ENCODE measurements at regions not wholly inside any gene's neighbourhood (a gene's known extent, or its start where the extent isn't known, plus 50 kb on each side); places are given as distances from the start of the nearest gene placed in this dataset.

DNA sequence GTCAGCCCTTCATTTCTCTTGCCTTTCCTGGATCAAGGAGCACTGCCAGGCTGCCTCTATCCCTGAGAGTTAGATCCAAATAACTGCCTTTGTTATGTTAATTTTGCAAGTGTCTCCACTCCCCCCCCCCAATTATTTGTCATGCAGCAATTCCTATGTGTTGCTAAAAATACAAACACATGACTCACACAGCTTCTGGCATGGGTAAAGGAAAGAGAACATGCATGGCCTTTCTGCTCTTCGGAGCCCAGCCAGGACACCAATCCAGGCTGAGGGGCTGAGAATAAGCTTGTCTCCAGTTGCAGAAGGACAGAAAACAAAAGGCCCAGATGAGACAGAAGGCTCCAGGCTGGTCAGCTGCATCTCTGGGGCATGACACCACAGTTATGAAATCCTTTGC lies 148.0 kb upstream of the TNRC6C start:
- peak; percentile 81 for DNase-seq (ENCODE audit: low read depth)
- Histone ChIP-seq H3K36me3 (ENCODE audit: control insufficient read depth, insufficient read depth, low read length, severe bottlenecking) (no peaks in the 10 kb centered on the region), H3K9ac (ENCODE audit: low read length) (peak overlapping the region; percentile 39), H3K4me3 (ENCODE audit: low read length) (no peak overlapping the region), H3K4me1 (ENCODE audit: control insufficient read depth, insufficient read depth, low read length) (peaks cover 21% of the 10 kb centered on the region), H3K9me3 (ENCODE audit: control insufficient read depth, low read length) (no peaks in the 10 kb centered on the region), H3K27me3 (replicated peaks; ENCODE audit: control insufficient read depth, insufficient read depth, low read length) (no peaks in the 10 kb centered on the region)

DNA sequence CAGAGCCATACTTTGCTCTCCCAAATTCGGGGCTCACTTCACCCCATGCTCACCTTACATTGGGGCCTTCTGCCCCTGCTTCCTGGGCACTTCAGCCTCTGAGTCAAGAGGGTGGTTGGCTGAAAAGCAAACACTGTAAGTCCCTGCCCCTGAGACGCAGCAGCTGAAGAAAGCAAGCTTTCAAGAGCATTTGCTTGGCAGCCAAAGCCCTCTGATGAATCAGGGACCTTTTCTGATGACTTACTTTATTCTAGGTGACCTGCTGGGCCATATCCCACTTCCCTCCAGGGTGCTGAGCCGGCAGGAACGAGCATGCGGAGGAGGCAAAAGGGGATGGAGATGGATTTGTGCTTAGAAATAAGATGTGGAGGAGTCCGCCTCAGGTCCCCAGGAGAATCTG lies 147.0 kb upstream of the TNRC6C start:
- H3K36me3 ChIP-seq (ENCODE audit: control insufficient read depth, insufficient read depth, low read length, severe bottlenecking): no peaks in the 10 kb centered on the region
- no peak for DNase-seq (ENCODE audit: low read depth)
- no peak overlapping the region for H3K4me3 ChIP-seq (ENCODE audit: low read length)
- peak overlapping the region; percentile 18 for H3K9ac ChIP-seq (ENCODE audit: low read length)
- peaks cover 21% of the 10 kb centered on the region for H3K4me1 ChIP-seq (ENCODE audit: control insufficient read depth, insufficient read depth, low read length)
- H3K9me3 ChIP-seq (ENCODE audit: control insufficient read depth, low read length): no peaks in the 10 kb centered on the region
- H3K27me3 ChIP-seq (replicated peaks; ENCODE audit: control insufficient read depth, insufficient read depth, low read length): no peaks in the 10 kb centered on the region

DNA sequence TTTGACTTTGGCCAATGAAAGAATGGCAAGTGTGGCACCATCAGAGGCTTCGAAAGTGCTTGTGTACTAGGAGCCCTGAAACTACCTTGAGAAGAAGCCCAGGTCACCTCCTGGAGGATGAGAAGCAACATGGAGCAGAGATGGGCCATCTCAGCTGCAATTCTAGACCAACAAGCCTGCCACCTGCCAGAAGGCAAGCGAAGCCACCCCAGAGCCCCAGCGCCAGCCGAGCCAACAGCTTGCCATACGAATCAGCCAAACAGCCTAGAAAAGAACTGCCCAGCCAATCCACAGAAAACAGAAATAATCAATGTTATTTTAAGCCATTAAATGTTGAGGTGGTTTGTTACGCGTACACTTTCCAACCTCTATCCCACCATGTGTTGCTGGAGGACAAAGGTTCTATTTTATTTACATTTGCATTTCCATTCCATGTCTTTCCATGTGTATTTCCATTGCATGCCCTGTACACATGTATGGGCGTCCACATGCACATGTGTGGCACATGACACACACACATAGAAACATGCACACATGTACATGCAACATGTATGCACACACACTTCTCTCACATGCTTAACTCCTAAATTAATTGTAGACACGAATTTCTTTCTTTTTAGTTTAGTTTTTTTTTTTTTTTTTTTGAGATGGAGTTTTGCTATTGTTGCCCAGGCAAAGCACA lies 144.3 kb upstream of the TNRC6C start:
- Histone ChIP-seq H3K9ac (ENCODE audit: low read length) (no peak overlapping the region), H3K36me3 (ENCODE audit: control insufficient read depth, insufficient read depth, low read length, severe bottlenecking) (no peaks in the 10 kb centered on the region)
- no peak for DNase-seq (ENCODE audit: low read depth)

DNA sequence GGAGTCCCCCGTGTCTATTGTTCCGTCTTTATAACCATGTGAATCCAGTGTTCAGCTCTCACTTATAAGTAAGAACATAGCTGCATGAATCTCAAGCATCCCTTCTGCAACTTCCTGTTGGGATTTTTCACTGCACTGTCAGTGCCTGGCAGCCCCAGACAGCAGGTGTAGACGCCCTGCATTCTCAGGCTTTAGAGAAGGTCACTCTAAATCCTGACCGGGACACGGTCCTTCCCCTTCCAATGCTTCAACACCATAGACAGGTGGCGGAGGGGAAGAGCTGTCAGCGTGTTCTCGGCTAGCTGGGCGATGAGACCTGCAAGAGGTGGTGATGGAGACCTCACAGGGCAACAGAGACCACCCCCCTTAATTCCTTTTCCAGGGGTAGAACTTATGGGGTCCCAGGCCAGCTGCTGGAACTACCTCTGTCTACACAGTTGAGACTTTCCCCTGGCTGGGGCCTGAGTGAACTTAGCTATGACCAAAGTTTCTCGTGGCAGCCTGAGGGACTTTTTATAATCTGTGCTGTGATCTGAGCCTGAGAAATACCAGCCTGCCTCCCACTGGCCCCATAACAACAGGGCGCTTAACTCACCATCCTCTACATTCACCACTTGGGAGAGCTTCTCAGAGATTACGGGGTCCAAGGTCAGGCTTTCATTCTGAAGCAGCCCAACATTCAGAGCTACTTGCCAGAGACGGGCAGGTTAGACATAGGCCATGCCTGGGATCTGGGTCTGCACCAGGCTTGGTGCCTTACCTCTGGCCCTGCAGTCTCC lies 143.2 kb upstream of the TNRC6C start:
- Histone ChIP-seq H3K9ac (ENCODE audit: low read length) (no peak overlapping the region), H3K36me3 (ENCODE audit: control insufficient read depth, insufficient read depth, low read length, severe bottlenecking) (no peaks in the 10 kb centered on the region), H3K27me3 (replicated peaks; ENCODE audit: control insufficient read depth, insufficient read depth, low read length) (no peaks in the 10 kb centered on the region), H3K4me1 (ENCODE audit: control insufficient read depth, insufficient read depth, low read length) (peaks cover 17% of the 10 kb centered on the region), H3K4me3 (ENCODE audit: low read length) (no peak overlapping the region), H3K9me3 (ENCODE audit: control insufficient read depth, low read length) (no peaks in the 10 kb centered on the region)
- no peak for DNase-seq (ENCODE audit: low read depth)

More for the DNA sequence above, 144.3 kb upstream of the TNRC6C start:
- H3K4me1 ChIP-seq (ENCODE audit: control insufficient read depth, insufficient read depth, low read length): peaks cover 21% of the 10 kb centered on the region
- no peaks in the 10 kb centered on the region for H3K9me3 ChIP-seq (ENCODE audit: control insufficient read depth, low read length)
- no peak overlapping the region for H3K4me3 ChIP-seq (ENCODE audit: low read length)
- no peaks in the 10 kb centered on the region for H3K27me3 ChIP-seq (replicated peaks; ENCODE audit: control insufficient read depth, insufficient read depth, low read length)

DNA sequence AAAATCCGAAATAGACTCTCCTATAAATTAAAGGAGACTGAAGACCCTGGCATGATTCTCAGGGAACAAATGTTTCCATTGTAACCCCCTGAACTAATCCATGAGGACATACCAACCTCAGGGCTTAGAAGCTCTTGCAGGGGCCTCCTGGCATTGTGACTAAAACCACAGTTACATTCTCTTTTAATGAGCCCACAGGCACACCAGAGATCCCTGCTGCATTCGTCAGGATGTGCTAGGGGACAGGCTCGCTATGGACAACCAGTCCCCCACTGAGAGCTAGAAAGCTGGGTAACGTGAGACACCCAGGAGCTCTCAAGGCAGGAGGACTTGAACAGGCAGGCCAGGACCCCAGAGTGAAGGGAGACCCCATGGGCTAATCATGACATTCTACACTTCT lies 140.6 kb upstream of the TNRC6C start:
- H3K36me3 ChIP-seq (ENCODE audit: control insufficient read depth, insufficient read depth, low read length, severe bottlenecking): no peaks in the 10 kb centered on the region
- no peak overlapping the region for H3K9ac ChIP-seq (ENCODE audit: low read length)
- no peaks in the 10 kb centered on the region for H3K27me3 ChIP-seq (replicated peaks; ENCODE audit: control insufficient read depth, insufficient read depth, low read length)
- H3K9me3 ChIP-seq (ENCODE audit: control insufficient read depth, low read length): no peaks in the 10 kb centered on the region
- H3K4me3 ChIP-seq (ENCODE audit: low read length): no peak overlapping the region
- DNase-seq (ENCODE audit: low read depth): peak; percentile 45
- peaks cover 6% of the 10 kb centered on the region for H3K4me1 ChIP-seq (ENCODE audit: control insufficient read depth, insufficient read depth, low read length)

DNA sequence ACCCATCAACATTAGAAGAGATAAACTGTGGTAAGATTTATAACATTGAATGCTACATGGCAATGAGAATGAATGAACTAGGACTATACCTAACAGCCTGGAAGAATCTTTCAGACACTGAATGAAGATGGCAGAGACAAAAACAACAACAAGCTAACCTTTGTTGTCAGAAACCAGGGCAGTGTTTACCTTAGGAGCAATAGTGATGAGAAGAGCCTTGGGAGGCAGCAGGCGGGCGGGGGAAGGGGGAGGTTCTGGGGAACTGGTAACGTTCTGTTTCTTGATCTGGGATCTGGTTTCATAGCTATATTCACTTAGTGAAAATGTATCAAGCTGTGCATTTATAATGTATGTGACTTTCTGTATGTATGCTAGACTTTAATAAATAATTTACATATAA lies 139.0 kb upstream of the TNRC6C start:
- no peak for DNase-seq (ENCODE audit: low read depth)
- no peaks in the 10 kb centered on the region for H3K27me3 ChIP-seq (replicated peaks; ENCODE audit: control insufficient read depth, insufficient read depth, low read length)
- H3K4me3 ChIP-seq (ENCODE audit: low read length): no peak overlapping the region
- peaks cover 7% of the 10 kb centered on the region for H3K4me1 ChIP-seq (ENCODE audit: control insufficient read depth, insufficient read depth, low read length)
- H3K9ac ChIP-seq (ENCODE audit: low read length): no peak overlapping the region
- H3K36me3 ChIP-seq (ENCODE audit: control insufficient read depth, insufficient read depth, low read length, severe bottlenecking): no peaks in the 10 kb centered on the region
- H3K9me3 ChIP-seq (ENCODE audit: control insufficient read depth, low read length): no peaks in the 10 kb centered on the region

DNA sequence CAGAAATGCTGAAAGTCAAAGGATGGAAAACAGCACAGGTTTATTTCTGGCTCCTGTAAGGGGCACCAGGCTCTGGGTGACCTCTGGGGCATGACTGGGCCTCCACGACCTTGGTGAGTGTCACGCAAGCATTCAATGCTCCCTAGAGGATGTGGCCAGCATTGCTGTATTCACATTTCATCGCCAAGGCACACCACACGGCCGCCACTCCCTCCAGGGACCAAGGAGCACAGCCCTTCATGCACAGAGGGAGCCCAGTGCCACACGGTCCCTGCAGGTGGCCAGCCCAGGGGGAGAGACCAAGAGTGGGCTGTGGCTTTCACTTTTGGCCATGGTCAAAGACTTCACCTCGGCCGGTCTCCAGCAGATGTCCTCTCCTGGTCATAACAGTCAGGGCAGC lies 137.4 kb upstream of the TNRC6C start:
- DNase-seq (ENCODE audit: low read depth): no peak
- Histone ChIP-seq H3K9me3 (ENCODE audit: control insufficient read depth, low read length) (no peaks in the 10 kb centered on the region), H3K36me3 (ENCODE audit: control insufficient read depth, insufficient read depth, low read length, severe bottlenecking) (no peaks in the 10 kb centered on the region), H3K4me1 (ENCODE audit: control insufficient read depth, insufficient read depth, low read length) (peaks cover 7% of the 10 kb centered on the region), H3K4me3 (ENCODE audit: low read length) (no peak overlapping the region), H3K9ac (ENCODE audit: low read length) (no peak overlapping the region), H3K27me3 (replicated peaks; ENCODE audit: control insufficient read depth, insufficient read depth, low read length) (no peaks in the 10 kb centered on the region)

DNA sequence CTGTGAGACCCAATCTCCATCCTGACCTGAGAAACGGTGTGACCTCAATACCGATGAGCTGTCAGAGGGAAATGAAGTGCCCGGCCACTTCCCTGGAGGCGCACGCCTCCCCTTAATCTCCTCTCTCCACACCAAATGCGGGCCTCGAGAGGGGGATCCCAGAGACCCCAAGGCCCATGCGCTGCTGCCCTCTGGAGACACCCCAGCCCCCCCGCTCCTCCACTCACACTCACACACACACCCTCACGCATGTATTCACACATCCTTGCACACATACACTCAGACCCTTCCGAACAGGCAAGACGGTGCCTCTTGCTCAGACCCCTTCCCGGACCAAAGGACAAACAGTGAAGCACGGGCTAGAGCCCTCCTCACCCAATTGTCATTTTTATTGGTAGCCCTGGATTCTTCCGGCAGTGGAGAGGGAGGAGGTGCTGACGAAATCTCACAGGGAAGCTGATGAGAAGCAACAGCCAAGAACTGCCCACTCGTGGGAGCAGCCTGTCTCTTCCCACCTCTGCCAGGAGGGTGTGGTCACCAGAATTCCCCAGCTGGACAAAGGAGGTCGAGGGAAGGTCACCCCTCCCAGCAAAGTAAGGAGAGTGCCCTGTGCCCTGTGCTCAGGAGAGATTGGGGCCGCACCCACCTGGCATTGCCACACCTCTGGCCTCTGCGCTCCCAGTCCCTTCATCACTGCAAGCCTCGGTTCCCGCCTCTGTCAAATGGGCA lies 136.0 kb upstream of the TNRC6C start:
- no peaks in the 10 kb centered on the region for H3K36me3 ChIP-seq (ENCODE audit: control insufficient read depth, insufficient read depth, low read length, severe bottlenecking)
- no peak overlapping the region for H3K9ac ChIP-seq (ENCODE audit: low read length)
- DNase-seq (ENCODE audit: low read depth): no peak
- H3K9me3 ChIP-seq (ENCODE audit: control insufficient read depth, low read length): no peaks in the 10 kb centered on the region
- no peak overlapping the region for H3K4me3 ChIP-seq (ENCODE audit: low read length)
- peaks cover 7% of the 10 kb centered on the region for H3K4me1 ChIP-seq (ENCODE audit: control insufficient read depth, insufficient read depth, low read length)
- no peaks in the 10 kb centered on the region for H3K27me3 ChIP-seq (replicated peaks; ENCODE audit: control insufficient read depth, insufficient read depth, low read length)

DNA sequence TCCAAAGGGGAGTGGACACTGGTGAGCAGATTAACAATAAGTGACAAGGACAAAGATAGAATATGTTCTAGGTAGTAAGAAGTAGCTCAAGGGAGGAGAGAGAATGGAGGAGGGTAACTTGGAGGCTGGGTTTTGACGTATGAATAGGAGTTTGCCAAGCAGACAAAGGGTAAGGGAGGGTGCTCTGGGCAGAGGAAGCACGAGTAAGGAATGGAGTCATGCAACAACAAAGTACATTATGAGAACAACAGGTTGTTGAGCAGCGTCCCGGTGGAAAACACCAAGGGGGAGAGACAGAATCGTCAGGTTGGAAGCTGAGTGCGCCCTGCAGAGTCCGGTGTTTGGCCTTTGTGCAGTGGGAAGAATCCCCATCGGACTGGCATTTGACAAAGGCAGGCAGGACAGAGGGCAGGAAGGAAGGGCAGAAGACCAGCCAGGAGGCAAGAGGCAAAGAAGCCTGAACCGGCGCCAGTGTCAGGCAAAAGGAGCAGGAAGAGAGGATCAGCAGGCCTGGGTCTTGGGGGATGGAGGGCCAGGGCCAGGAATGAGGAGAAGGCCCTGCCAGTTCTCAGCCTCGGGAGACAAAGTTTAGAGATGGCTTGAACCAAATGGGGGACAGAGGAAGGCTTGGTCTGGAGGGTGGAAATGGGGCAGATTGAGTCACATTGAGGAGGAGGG lies 134.3 kb upstream of the TNRC6C start:
- H3K9me3 ChIP-seq (ENCODE audit: control insufficient read depth, low read length): no peaks in the 10 kb centered on the region
- H3K4me3 ChIP-seq (ENCODE audit: low read length): no peak overlapping the region
- H3K4me1 ChIP-seq (ENCODE audit: control insufficient read depth, insufficient read depth, low read length): peaks cover 7% of the 10 kb centered on the region
- H3K36me3 ChIP-seq (ENCODE audit: control insufficient read depth, insufficient read depth, low read length, severe bottlenecking): no peaks in the 10 kb centered on the region
- no peak overlapping the region for H3K9ac ChIP-seq (ENCODE audit: low read length)
- no peaks in the 10 kb centered on the region for H3K27me3 ChIP-seq (replicated peaks; ENCODE audit: control insufficient read depth, insufficient read depth, low read length)
- DNase-seq (ENCODE audit: low read depth): no peak

DNA sequence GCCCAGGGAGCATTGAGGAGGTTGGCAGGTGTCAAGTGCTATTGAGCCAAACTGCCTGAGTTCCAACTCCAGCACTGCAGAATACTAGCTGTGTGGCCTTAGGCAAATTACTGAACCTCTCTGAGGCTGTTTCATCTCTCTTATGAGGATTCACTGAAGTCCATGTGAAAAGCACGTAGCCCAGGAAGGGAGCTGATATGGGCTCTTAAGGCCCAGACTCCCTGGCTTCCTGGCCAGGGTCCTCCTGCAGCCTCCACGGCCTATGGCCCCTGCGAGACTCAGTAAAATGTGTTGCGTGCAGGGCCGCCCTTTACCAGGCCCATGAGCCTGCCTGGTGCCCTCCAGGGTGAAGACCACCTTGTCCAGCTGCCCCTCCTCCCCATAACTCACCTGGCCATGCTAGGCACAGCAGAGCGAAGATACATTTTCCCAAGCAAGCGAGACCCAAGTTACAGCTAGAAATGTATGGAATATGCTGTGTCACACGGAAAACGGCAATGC lies 133.7 kb upstream of the TNRC6C start:
- H3K4me1 ChIP-seq (ENCODE audit: control insufficient read depth, insufficient read depth, low read length): peaks cover 11% of the 10 kb centered on the region
- H3K9me3 ChIP-seq (ENCODE audit: control insufficient read depth, low read length): no peaks in the 10 kb centered on the region
- DNase-seq (ENCODE audit: low read depth): no peak
- no peaks in the 10 kb centered on the region for H3K27me3 ChIP-seq (replicated peaks; ENCODE audit: control insufficient read depth, insufficient read depth, low read length)
- H3K9ac ChIP-seq (ENCODE audit: low read length): no peak overlapping the region
- no peak overlapping the region for H3K4me3 ChIP-seq (ENCODE audit: low read length)
- H3K36me3 ChIP-seq (ENCODE audit: control insufficient read depth, insufficient read depth, low read length, severe bottlenecking): no peaks in the 10 kb centered on the region

DNA sequence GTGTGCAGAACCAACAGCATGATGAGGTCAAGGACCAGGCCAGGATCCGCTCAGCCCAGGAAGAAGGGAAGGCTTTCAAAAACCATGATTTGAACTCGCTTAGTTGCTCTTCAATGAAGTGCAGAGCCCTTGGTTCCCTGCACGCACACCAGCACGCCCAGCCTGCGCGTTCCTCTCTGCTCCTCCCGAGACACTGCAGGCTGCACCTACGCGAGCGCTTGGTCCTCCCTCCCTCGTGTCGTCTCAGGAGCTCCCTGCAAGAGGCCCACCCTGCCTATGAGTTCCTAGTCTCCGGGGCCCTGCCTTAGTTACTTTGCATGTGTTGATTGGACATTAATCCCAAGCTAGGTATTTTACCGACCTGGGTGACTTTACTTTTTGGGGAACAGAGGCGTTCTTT lies 132.9 kb upstream of the TNRC6C start:
- H3K9me3 ChIP-seq (ENCODE audit: control insufficient read depth, low read length): no peaks in the 10 kb centered on the region
- no peak overlapping the region for H3K4me3 ChIP-seq (ENCODE audit: low read length)
- no peaks in the 10 kb centered on the region for H3K27me3 ChIP-seq (replicated peaks; ENCODE audit: control insufficient read depth, insufficient read depth, low read length)
- no peak overlapping the region for H3K9ac ChIP-seq (ENCODE audit: low read length)
- no peak for DNase-seq (ENCODE audit: low read depth)
- H3K36me3 ChIP-seq (ENCODE audit: control insufficient read depth, insufficient read depth, low read length, severe bottlenecking): no peaks in the 10 kb centered on the region
- H3K4me1 ChIP-seq (ENCODE audit: control insufficient read depth, insufficient read depth, low read length): peaks cover 19% of the 10 kb centered on the region

Data from adipocyte (in vitro differentiated cells).